Stimulated activated CD8-positive, alpha-beta memory T cell treated with anti-CD3 and anti-CD28 coated beads, Interleukin-15, amount 100 ng/mL, for 1 hour (primary cell): ENCODE measurements at regions not wholly inside any gene's neighbourhood (a gene's known extent, or its start where the extent isn't known, plus 50 kb on each side); places are given as distances from the start of the nearest gene placed in this dataset.
"Not testable (repeated sequence)": the region's sequence is repeated elsewhere in the genome, so short reads cannot be mapped to it uniquely, and the experiment has no call there.

Source experiments
- DNase-seq: peaks from one replicate; pipeline ENCODE4 v3.0.0-alpha.2; 2020; ENCODE audit warnings: low read depth

DNA sequence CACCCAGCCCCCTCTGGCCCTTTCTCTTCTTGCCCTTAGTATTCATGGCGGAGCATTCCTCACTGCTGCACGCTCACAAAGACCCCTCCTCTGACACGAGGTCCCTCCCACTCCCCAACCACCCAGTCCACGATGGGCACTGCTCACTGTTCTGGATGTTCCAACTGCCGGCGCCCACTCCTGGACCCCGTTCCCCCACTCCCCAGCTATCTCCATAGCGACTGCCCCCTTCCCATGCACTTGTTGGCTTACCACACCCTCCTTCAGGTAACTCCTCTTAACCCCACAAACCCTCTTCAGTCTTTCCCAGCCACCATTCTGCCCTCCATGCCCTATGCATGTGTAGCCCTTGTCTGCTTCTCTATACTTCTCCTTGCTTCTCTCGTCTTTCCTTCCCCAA lies 961.5 kb upstream of the DEFB115 start:
- not testable (repeated sequence) for DNase-seq

GRCh38 chr20:30297878-30298595 lies 959.4 kb upstream of the DEFB115 start:
- DNase-seq: not testable (repeated sequence)

DNA sequence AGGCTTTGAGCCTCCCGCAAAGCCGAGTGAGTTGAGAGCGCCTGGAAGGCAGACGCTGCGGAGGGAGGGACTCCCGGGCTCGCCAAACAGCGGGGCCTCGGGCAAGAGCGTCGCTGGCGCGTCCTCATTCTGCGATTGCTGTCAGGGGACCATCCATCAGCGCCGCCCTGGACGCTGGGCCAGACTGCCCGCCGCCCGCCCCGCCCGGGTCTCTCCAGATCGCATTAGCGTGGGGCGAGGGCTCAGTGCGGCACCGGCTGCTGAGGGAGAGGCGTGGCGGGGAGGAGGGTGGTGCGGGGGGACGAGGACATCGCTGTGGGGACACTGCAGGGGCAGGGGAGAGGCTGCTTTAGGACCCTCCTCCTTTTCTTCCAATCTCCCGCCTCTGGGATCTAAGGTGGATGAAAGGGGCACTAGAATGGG lies 957.2 kb upstream of the DEFB115 start:
- DNase-seq: not testable (repeated sequence)

DNA sequence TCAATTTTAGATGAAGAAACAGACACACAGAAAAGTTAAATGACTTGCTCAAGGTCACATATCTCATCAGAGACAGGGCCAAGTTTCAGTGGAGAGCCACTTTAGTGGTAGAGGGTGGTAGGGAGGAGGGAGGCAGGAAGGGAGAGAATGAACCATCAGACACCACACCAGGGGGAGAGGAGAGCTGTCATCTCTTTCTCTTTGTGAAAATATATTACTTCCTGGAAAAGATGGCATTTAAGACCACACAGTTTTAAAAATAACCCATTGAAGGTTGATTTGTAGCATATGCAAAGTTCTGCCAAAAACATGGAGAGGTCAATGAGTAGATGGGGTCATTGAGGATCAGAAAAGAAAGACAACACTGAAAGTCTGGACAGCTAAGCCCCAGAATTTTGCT lies 954.7 kb upstream of the DEFB115 start:
- not testable (repeated sequence) for DNase-seq

- DNase-seq: not testable (repeated sequence)
These were observed 947.5 kb upstream of the DEFB115 start for GRCh38 chr20:30309938-30310337.

GRCh38 chr20:30310385-30310784 lies 947.1 kb upstream of the DEFB115 start:
- not testable (repeated sequence) for DNase-seq

DNA sequence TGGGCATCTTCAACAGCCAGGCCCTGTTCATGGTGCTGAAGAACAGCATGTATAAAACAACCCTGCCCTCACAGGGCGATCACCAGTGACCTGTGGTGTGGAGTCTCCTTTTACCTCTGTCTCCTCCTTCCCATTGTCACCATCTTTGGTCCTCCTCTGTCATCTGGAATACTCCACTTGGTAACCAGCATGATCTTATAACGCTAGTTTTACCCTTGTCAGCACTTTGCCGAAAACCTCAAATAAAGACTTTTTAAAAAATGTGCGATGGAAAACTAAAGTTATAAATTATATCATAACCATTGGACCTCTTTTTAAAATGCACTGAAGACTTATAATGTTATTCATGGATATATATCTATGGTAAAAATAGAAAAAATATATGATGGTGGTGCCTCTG lies 945.2 kb upstream of the DEFB115 start:
- not testable (repeated sequence) for DNase-seq

GRCh38 chr20:30313660-30314059 lies 943.8 kb upstream of the DEFB115 start:
- DNase-seq: not testable (repeated sequence)

- DNase-seq: not testable (repeated sequence)
These were observed 941.4 kb upstream of the DEFB115 start for GRCh38 chr20:30316063-30316462.

DNA sequence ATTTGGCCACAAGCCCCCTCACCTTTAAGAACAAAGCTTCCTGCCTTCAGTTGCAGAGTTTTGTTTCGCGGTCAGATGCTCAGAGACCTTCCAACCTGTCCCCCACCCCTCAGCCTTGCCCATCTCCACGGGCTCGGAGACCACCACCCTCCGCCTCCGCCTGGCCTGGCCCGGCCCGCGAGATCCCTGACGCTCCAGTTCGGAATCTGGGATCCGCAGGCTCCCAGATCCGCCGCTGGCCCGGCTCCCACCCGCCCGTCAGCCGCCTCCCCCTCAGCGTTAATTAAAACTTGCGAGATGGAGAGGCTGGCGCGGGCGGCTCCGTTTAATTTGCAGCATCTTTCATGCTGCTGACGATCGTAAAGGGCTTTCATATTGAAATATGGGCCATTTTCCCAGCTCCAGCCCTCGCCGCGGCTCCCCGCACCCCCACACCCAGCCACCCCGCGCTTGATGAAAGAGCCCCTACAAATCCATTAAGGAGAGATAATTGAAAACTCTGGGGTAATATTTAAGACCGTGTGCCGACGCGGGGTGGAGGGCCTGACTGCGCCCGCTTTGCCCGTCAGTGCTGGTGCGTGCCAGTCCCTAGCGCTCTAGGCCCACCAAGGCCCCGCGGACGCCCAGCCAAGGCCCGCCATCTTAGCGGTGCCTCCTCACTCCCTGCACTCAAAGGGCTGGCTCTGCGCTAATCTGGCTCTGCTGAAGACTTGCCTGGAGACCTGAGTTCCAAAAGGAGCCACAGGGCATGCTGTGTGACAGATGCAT lies 940.7 kb upstream of the DEFB115 start:
- DNase-seq: not testable (repeated sequence)

DNA sequence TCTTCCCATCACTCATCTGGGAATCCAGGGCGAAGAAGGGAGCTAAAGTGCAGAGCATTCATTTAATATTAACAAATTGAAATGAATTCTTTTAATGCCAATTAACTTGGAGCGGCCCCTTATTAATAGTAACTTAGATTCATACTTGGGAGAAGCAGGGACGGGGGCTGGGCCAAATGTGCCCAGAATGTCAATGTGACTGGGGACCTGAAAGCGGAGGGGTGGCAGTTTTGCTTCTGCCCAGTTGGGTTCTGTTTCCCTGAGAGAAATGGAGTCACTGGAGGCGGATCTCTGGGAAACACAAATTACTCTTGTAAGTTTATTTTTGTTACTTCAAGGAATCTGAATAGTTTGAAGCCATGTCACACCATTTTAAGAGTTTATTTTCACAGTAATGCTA lies 923.7 kb upstream of the DEFB115 start:
- DNase-seq: not testable (repeated sequence)

DNA sequence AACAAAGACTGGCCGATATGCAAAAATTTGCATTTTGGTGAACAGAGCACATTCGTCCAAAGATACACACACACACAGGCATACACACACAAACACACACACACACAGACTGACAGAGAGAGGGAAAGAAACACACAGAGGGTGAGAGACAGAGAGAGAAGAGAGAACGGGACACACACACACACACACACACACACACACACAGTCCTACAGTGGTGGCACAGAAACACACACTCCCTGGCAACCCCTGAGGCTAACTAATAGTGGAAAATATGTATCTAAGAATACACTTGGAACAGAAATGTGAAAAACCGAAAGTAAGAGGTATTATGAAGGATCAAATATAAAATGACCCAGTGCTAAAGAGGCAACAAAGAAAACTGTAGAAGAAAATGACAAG lies 919.9 kb upstream of the DEFB115 start:
- not testable (repeated sequence) for DNase-seq

- not testable (repeated sequence) for DNase-seq
These were observed 908.5 kb upstream of the DEFB115 start for GRCh38 chr20:30348932-30349331.

DNA sequence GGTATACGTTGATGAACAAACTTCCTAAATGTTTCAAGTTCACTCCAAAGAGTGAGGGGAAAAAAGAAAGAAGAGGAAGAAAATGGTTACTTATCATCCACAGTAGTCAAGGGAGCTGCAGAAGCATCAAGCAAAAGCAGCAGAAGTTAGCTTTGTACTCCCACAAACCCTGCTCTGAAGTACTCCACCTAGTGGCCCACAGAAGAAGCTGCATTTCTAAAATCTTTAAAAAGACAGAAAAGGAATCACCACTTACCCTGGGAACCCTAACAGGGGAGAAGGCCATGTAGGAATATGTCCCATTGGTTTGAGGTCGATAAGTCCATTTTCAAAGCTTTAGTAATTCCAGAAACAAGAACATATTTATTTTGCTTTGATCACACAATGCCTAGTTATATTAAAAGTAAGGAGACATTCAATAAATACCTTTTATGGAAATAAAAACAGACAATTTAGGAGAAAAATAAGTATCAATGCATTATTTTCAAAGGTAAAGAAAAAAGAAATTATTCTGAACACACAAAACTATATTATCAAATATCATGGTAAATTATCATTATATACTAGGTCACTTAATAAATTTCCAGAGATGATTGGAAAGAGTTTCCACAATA lies 900.5 kb upstream of the DEFB115 start:
- not testable (repeated sequence) for DNase-seq

- not testable (repeated sequence) for DNase-seq
These were observed 895.7 kb upstream of the DEFB115 start for GRCh38 chr20:30361756-30362155.

DNA sequence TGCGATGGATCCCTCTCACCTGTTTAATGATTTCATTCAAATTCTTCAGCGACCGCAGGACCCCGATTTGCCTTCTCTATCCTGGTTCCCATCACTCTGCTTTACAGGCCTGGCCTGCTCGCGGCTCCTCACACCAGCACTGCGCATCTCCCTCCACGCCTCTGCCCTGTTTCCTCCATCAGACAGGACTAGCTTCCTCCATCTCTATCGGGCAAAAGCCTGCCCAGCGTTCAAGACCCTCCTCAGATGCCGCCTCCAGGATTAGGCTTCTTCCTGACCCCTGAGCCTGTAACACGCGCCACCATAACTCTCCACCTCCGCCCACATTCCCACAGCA lies 881.1 kb upstream of the DEFB115 start:
- not testable (repeated sequence) for DNase-seq

- peak; percentile 77 for DNase-seq
These were observed 880.5 kb upstream of the DEFB115 start for GRCh38 chr20:30376767-30377658.

- DNase-seq: not testable (repeated sequence)
These were observed 879.1 kb upstream of the DEFB115 start for GRCh38 chr20:30378317-30378716.

GRCh38 chr20:30378721-30379120 lies 878.7 kb upstream of the DEFB115 start:
- not testable (repeated sequence) for DNase-seq

- not testable (repeated sequence) for DNase-seq
These were observed 872.6 kb upstream of the DEFB115 start for GRCh38 chr20:30384841-30385240.

DNA sequence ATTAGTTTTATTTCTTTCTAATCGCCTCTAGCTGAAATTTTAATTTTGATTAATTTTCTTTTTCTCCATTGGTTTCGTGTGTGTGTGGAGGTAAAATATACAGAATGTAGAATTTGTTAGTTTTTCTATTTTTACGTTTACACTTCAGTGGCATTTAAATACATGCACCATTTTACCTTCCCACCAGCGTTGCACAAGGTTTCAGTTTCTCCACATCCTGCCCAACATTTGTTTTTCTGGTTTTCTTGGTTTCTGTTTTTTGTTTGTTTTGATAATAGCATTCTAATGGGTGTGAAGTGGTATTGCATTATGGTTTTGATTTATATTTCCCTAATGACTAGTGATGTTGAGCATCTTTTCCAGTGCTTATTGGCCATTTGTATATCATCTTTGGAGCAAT lies 871.4 kb upstream of the DEFB115 start:
- DNase-seq: not testable (repeated sequence)

DNA sequence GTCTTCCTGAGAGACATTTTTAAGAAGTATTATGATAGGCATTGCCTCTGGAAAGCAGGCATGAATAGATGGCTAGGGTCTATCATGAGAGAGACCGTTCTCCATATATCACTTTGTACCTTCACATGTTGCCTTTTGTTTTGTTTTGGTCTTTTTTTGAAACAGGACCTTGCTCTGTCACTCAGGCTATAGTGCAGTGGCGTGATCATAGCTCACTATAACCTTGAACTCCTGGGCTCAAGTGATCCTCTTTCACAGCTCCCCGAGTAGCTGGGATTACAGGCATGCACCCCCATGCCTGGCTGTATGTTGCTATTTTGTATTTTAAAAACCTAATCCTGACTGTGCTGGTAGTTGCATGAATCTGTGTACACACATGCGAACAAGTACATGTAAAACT lies 869.6 kb upstream of the DEFB115 start:
- DNase-seq: not testable (repeated sequence)
